OCI-LY1 (cell line): ENCODE measurements at regions not wholly inside any gene's neighbourhood (a gene's known extent, or its start where the extent isn't known, plus 50 kb on each side); places are given as distances from the start of the nearest gene placed in this dataset.

ENCODE experiments used
- H2AFZ ChIP-seq: fragments of 200-600 bp; sonication (generic), shearing (Covaris generic); 2 replicates; pipeline ENCODE4 v1.6.0; 2014; ENCODE audit warnings: antibody characterized with exemption, mild to moderate bottlenecking, low read length
- H3F3A ChIP-seq: fragments of 200-600 bp; sonication (generic), shearing (Covaris generic); 2 replicates; pipeline ENCODE4 v1.6.0; 2014; ENCODE audit warnings: mild to moderate bottlenecking, antibody characterized with exemption, low read length, moderate library complexity; ENCODE audit not compliant: insufficient read depth
- H3K27ac ChIP-seq: fragments of 200-600 bp; sonication (generic); 2 replicates; pipeline ENCODE4 v1.5.1; 2014; ENCODE audit warnings: low read length, mixed run types, mild to moderate bottlenecking, low read depth; ENCODE audit not compliant: poor library complexity, severe bottlenecking
- H3K27me3 ChIP-seq: fragments of 200-600 bp; sonication (generic); 2 replicates; pipeline ENCODE4 v1.6.0; 2014; ENCODE audit warnings: antibody characterized with exemption, mild to moderate bottlenecking, low read length, moderate library complexity; ENCODE audit not compliant: insufficient read depth
- H3K36me3 ChIP-seq: fragments of 200-600 bp; sonication (generic); 2 replicates; pipeline ENCODE4 v1.6.1; 2014; ENCODE audit warnings: mild to moderate bottlenecking, antibody characterized with exemption, low read length, moderate library complexity, mixed read lengths; ENCODE audit not compliant: insufficient read depth
- H3K4me1 ChIP-seq: fragments of 200-600 bp; sonication (generic); 2 replicates; pipeline ENCODE4 v1.5.1; 2014; ENCODE audit warnings: mild to moderate bottlenecking, low read length, moderate library complexity; ENCODE audit not compliant: insufficient read depth, severe bottlenecking
- H3K4me2 ChIP-seq: fragments of 200-600 bp; sonication (generic), shearing (Covaris generic); 2 replicates; pipeline ENCODE4 v1.6.1; 2014; ENCODE audit warnings: low read length
- H3K4me3 ChIP-seq: fragments of 200-600 bp; sonication (generic); 2 replicates; pipeline ENCODE4 v1.5.1; 2014; ENCODE audit warnings: low read length, low read depth, mild to moderate bottlenecking, mixed read lengths; ENCODE audit not compliant: poor library complexity, severe bottlenecking
- H3K79me2 ChIP-seq: fragments of 200-600 bp; shearing (Covaris generic); 2 replicates; pipeline ENCODE4 v1.6.1; 2016; ENCODE audit warnings: mixed run types, low read length, mixed read lengths; ENCODE audit not compliant: insufficient read depth
- H3K9ac ChIP-seq: fragments of 200-600 bp; sonication (generic), shearing (Covaris generic); 2 replicates; pipeline ENCODE4 v1.6.1; 2014; ENCODE audit warnings: mild to moderate bottlenecking, low read length, mixed read lengths
- H3K9me2 ChIP-seq: fragments of 200-600 bp; sonication (generic), shearing (Covaris generic); 2 replicates; pipeline ENCODE4 v1.6.1; 2014; ENCODE audit warnings: low read depth, mild to moderate bottlenecking, low read length, mixed read lengths
- H3K9me3 ChIP-seq: fragments of 200-600 bp; shearing (Covaris generic); 2 replicates; pipeline ENCODE4 v1.6.1; 2014; ENCODE audit warnings: low read length, mixed read lengths
- H4K20me1 ChIP-seq: fragments of 200-600 bp; sonication (generic), shearing (Covaris generic); 2 replicates; pipeline ENCODE4 v1.6.0; 2016; ENCODE audit warnings: mild to moderate bottlenecking, low read length; ENCODE audit not compliant: insufficient read depth
- CTCF ChIP-seq: fragments of 200-600 bp; sonication (generic), shearing (Covaris generic); IDR thresholded peaks from 2 replicates; pipeline ENCODE4 v1.5.1; 2017; ENCODE audit warnings: mild to moderate bottlenecking, antibody characterized with exemption, low read length, moderate library complexity, mixed read lengths
- EZH2 ChIP-seq: fragments of 200-600 bp; sonication (generic), shearing (Covaris generic); IDR thresholded peaks from 2 replicates; pipeline ENCODE4 v1.8.0; 2017; ENCODE audit warnings: borderline replicate concordance, mixed run types, mild to moderate bottlenecking, antibody characterized with exemption, low read length, moderate library complexity, mixed read lengths

GRCh38 chr3:35965908-35966307 lies 326.6 kb downstream of the ARPP21 start:
- H4K20me1 ChIP-seq, result no peaks in the 10 kb centered on the region
- no peaks in the 10 kb centered on the region for H3K79me2 ChIP-seq
- H2AFZ ChIP-seq, result no peak overlapping the region
- no peak overlapping the region for H3K27ac ChIP-seq
- no peaks in the 10 kb centered on the region for H3K27me3 ChIP-seq
- no peak overlapping the region for H3K4me2 ChIP-seq
- H3K9ac ChIP-seq, result no peak overlapping the region
- no peak for TF ChIP-seq EZH2
- TF ChIP-seq CTCF, result peak; percentile 68
- no peaks in the 10 kb centered on the region for H3F3A ChIP-seq
- no peaks in the 10 kb centered on the region for H3K36me3 ChIP-seq
- H3K4me3 ChIP-seq, result no peak overlapping the region
- H3K4me1 ChIP-seq, result no peaks in the 10 kb centered on the region
- no peaks in the 10 kb centered on the region for H3K9me3 ChIP-seq
- no peaks in the 10 kb centered on the region for H3K9me2 ChIP-seq

- TF ChIP-seq EZH2, result no peak
- no peak for TF ChIP-seq CTCF
- no peaks in the 10 kb centered on the region for H3K4me1 ChIP-seq
- no peak overlapping the region for H3K27ac ChIP-seq
- no peaks in the 10 kb centered on the region for H3F3A ChIP-seq
- no peaks in the 10 kb centered on the region for H3K36me3 ChIP-seq
- no peaks in the 10 kb centered on the region for H4K20me1 ChIP-seq
- H3K27me3 ChIP-seq, result no peaks in the 10 kb centered on the region
- no peaks in the 10 kb centered on the region for H3K9me3 ChIP-seq
- H3K9me2 ChIP-seq, result no peaks in the 10 kb centered on the region
- H2AFZ ChIP-seq, result no peak overlapping the region
- no peak overlapping the region for H3K4me3 ChIP-seq
- no peak overlapping the region for H3K9ac ChIP-seq
- no peaks in the 10 kb centered on the region for H3K79me2 ChIP-seq
- H3K4me2 ChIP-seq, result no peak overlapping the region
Observed at GRCh38 chr3:35966629-35967464, 327.5 kb downstream of the ARPP21 start.

- no peaks in the 10 kb centered on the region for H4K20me1 ChIP-seq
- no peaks in the 10 kb centered on the region for H3F3A ChIP-seq
- no peak overlapping the region for H3K27ac ChIP-seq
- H3K4me2 ChIP-seq, result no peak overlapping the region
- H3K27me3 ChIP-seq, result no peaks in the 10 kb centered on the region
- no peak overlapping the region for H3K9ac ChIP-seq
- H3K9me3 ChIP-seq, result no peaks in the 10 kb centered on the region
- H2AFZ ChIP-seq, result no peak overlapping the region
- no peaks in the 10 kb centered on the region for H3K9me2 ChIP-seq
- TF ChIP-seq EZH2 (no peak), CTCF (no peak)
- no peak overlapping the region for H3K4me3 ChIP-seq
- H3K79me2 ChIP-seq, result no peaks in the 10 kb centered on the region
- H3K4me1 ChIP-seq, result no peaks in the 10 kb centered on the region
- H3K36me3 ChIP-seq, result no peaks in the 10 kb centered on the region
Observed at GRCh38 chr3:35968043-35968622, 328.8 kb downstream of the ARPP21 start.
